ENCODE measurements at regions not wholly inside any gene's neighbourhood (a gene's known extent, or its start where the extent isn't known, plus 50 kb on each side); places are given as distances from the start of the nearest gene placed in this dataset.
"Not testable (repeated sequence)": the region's sequence is repeated elsewhere in the genome, so short reads cannot be mapped to it uniquely, and the experiment has no call there.

DNA sequence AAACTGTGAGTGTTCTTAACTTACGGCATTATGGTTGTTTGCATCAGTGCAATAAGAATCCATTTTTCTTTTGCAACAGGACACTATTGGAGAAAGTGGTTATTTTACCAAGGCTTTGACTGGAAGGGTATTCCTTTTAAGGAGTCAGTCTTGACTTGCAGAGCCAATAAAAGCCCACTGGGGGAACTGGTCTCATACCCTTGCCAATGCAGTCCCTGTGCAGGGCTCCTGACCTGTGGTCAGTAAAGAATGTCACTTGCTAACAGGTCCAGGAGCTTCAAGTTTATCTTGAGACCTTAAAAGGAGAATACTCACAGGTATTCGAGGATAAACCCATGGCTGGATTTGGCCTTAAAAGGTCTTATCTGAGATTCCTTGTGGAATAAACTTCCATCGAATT lies 227.8 kb upstream of the GBE1 start:
- Histone ChIP-seq H3K27ac (ENCODE audit: control insufficient read depth, insufficient read depth, low read length) (no peak overlapping the region), H3K9ac (ENCODE audit: control insufficient read depth, extremely low read depth, insufficient read depth, low read length) (no peak overlapping the region), H3K4me1 (ENCODE audit: control insufficient read depth, extremely low read depth, insufficient read depth, low read length) (no peaks in the 10 kb centered on the region), H4K20me1 (ENCODE audit: control insufficient read depth, extremely low read depth, insufficient read depth, low read length) (no peaks in the 10 kb centered on the region), H3K79me2 (ENCODE audit: control insufficient read depth, insufficient read depth, low read length) (no peaks in the 10 kb centered on the region), H3K9me1 (ENCODE audit: control insufficient read depth, extremely low read depth, insufficient read depth, low read length) (no peaks in the 10 kb centered on the region), H3K4me2 (ENCODE audit: control insufficient read depth, extremely low read depth, insufficient read depth, low read depth, low read length) (no peak overlapping the region), H3K27me3 (ENCODE audit: control insufficient read depth, extremely low read depth, insufficient read depth, low read length) (no peaks in the 10 kb centered on the region), H3K4me3 (ENCODE audit: control insufficient read depth in 2 of 3, extremely low read depth in 1 of 3, insufficient read depth in 2 of 3, low read depth in 1 of 3, low read length in 3 of 3) (no peak overlapping the region), H2AFZ (ENCODE audit: control insufficient read depth, low read length) (no peak overlapping the region), H3K36me3 (ENCODE audit: control insufficient read depth in 2 of 2, extremely low read depth in 1 of 2, insufficient read depth in 2 of 2, low read length in 2 of 2) (no peaks in the 10 kb centered on the region), H3K9me3 (ENCODE audit: control insufficient read depth, low read depth, low read length) (no peaks in the 10 kb centered on the region)
- TF ChIP-seq, protein P1, sequence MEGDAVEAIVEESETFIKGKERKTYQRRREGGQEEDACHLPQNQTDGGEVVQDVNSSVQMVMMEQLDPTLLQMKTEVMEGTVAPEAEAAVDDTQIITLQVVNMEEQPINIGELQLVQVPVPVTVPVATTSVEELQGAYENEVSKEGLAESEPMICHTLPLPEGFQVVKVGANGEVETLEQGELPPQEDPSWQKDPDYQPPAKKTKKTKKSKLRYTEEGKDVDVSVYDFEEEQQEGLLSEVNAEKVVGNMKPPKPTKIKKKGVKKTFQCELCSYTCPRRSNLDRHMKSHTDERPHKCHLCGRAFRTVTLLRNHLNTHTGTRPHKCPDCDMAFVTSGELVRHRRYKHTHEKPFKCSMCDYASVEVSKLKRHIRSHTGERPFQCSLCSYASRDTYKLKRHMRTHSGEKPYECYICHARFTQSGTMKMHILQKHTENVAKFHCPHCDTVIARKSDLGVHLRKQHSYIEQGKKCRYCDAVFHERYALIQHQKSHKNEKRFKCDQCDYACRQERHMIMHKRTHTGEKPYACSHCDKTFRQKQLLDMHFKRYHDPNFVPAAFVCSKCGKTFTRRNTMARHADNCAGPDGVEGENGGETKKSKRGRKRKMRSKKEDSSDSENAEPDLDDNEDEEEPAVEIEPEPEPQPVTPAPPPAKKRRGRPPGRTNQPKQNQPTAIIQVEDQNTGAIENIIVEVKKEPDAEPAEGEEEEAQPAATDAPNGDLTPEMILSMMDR (optimal IDR thresholded peaks at IDR 0.05 in 1 of 3, IDR thresholded peaks at IDR 0.05 in 1 of 3, conservative IDR thresholded peaks at IDR 0.05 in 1 of 3; ENCODE audit: extremely low read depth in 1 of 3, insufficient read depth in 2 of 3, low read length in 3 of 3), result no peak
- TF ChIP-seq EZH2 (IDR thresholded peaks at IDR 0.05; ENCODE audit: low read length), result no peak
- DNase-seq (ENCODE audit: low read depth, low spot score) (no peak), FAIRE-seq (no peak)
- dilution Hi-C loops (cut with MboI; ENCODE audit: extremely low pct_ligation_motif_present, low sequenced_read_pairs), result no loop called here

DNA sequence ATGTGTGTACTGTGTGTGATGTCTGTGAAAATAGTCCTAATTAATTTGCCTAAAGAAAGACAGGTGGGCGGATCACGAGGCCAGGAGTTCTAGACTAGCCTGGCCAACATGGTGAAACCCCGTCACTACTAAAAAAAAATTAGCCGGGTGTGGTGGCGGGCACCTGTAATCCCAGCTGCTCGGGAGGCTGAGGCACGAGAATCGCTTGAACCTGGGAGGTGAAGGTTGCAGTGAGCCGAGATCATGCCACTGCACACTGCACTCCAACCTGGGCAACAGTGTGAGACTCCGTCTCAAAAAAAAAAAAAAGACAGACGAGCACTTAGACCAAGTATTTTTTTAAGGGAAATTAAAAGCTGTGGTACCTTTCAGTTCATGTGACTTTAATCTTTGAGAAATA lies 226.0 kb upstream of the GBE1 start:
- FAIRE-seq; H3K9me1 ChIP-seq (ENCODE audit: control insufficient read depth, extremely low read depth, insufficient read depth, low read length); dilution Hi-C loops (cut with MboI; ENCODE audit: extremely low pct_ligation_motif_present, low sequenced_read_pairs); H4K20me1 ChIP-seq (ENCODE audit: control insufficient read depth, extremely low read depth, insufficient read depth, low read length); H3K4me3 ChIP-seq (ENCODE audit: control insufficient read depth in 2 of 3, extremely low read depth in 1 of 3, insufficient read depth in 2 of 3, low read depth in 1 of 3, low read length in 3 of 3); H3K4me1 ChIP-seq (ENCODE audit: control insufficient read depth, extremely low read depth, insufficient read depth, low read length); H3K36me3 ChIP-seq (ENCODE audit: control insufficient read depth in 2 of 2, extremely low read depth in 1 of 2, insufficient read depth in 2 of 2, low read length in 2 of 2); H3K9ac ChIP-seq (ENCODE audit: control insufficient read depth, extremely low read depth, insufficient read depth, low read length); H2AFZ ChIP-seq (ENCODE audit: control insufficient read depth, low read length); H3K27me3 ChIP-seq (ENCODE audit: control insufficient read depth, extremely low read depth, insufficient read depth, low read length); H3K4me2 ChIP-seq (ENCODE audit: control insufficient read depth, extremely low read depth, insufficient read depth, low read depth, low read length); H3K9me3 ChIP-seq (ENCODE audit: control insufficient read depth, low read depth, low read length); H3K27ac ChIP-seq (ENCODE audit: control insufficient read depth, insufficient read depth, low read length); DNase-seq (ENCODE audit: low read depth, low spot score); H3K79me2 ChIP-seq (ENCODE audit: control insufficient read depth, insufficient read depth, low read length): not testable (repeated sequence)

DNA sequence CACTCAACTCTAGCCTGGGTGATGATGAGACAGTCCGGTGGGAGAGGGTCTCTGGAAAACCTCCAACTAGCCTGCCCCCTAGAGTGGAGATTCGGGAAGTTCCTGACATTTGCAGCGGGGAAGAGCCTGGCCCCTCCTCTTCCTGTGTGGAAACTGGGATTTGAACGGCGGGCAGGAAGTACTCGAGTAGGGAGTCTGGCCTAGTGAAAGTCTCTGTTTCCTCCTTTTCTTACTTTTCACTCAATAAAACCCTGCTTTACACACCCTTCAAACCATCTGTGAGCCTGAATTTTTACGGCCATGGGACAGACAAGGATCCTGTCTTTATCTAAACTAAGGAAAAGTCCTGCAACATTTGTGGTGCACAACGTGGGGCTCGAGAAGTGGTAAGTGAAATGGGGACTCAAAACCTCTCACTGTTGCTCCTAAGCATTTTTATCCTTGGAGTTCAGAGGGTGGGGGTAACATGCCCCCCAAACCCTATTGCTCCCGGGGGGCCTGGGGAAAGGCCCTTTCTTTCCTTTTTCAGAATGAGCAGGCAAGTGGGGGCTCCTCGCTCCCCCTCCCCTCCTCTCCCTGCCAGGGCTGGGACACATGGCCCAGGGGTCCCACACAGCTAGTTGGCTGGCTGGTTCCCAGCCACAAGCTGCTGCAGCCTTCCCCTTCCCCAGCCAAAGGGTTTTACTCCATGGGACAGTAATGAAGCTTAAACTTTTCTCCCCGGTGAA lies 224.7 kb upstream of the GBE1 start:
- Histone ChIP-seq H3K9ac (ENCODE audit: control insufficient read depth, extremely low read depth, insufficient read depth, low read length) (no peak overlapping the region), H3K27ac (ENCODE audit: control insufficient read depth, insufficient read depth, low read length) (no peak overlapping the region), H3K4me2 (ENCODE audit: control insufficient read depth, extremely low read depth, insufficient read depth, low read depth, low read length) (no peak overlapping the region), H3K9me1 (ENCODE audit: control insufficient read depth, extremely low read depth, insufficient read depth, low read length) (no peaks in the 10 kb centered on the region), H3K9me3 (ENCODE audit: control insufficient read depth, low read depth, low read length) (no peaks in the 10 kb centered on the region), H3K27me3 (ENCODE audit: control insufficient read depth, extremely low read depth, insufficient read depth, low read length) (no peaks in the 10 kb centered on the region), H4K20me1 (ENCODE audit: control insufficient read depth, extremely low read depth, insufficient read depth, low read length) (no peaks in the 10 kb centered on the region), H3K4me3 (ENCODE audit: control insufficient read depth in 2 of 3, extremely low read depth in 1 of 3, insufficient read depth in 2 of 3, low read depth in 1 of 3, low read length in 3 of 3) (no peak overlapping the region), H3K79me2 (ENCODE audit: control insufficient read depth, insufficient read depth, low read length) (no peaks in the 10 kb centered on the region), H3K4me1 (ENCODE audit: control insufficient read depth, extremely low read depth, insufficient read depth, low read length) (no peaks in the 10 kb centered on the region), H3K36me3 (ENCODE audit: control insufficient read depth in 2 of 2, extremely low read depth in 1 of 2, insufficient read depth in 2 of 2, low read length in 2 of 2) (no peaks in the 10 kb centered on the region), H2AFZ (ENCODE audit: control insufficient read depth, low read length) (no peak overlapping the region)
- no peak for FAIRE-seq
- dilution Hi-C loops (cut with MboI; ENCODE audit: extremely low pct_ligation_motif_present, low sequenced_read_pairs), result no loop called here
- TF ChIP-seq, protein P1 (optimal IDR thresholded peaks at IDR 0.05 in 1 of 3, IDR thresholded peaks at IDR 0.05 in 1 of 3, conservative IDR thresholded peaks at IDR 0.05 in 1 of 3; ENCODE audit: extremely low read depth in 1 of 3, insufficient read depth in 2 of 3, low read length in 3 of 3), result no peak
- TF ChIP-seq EZH2 (IDR thresholded peaks at IDR 0.05; ENCODE audit: low read length), result no peak
- no peak for DNase-seq (ENCODE audit: low read depth, low spot score)

Measured in keratinocyte (primary cell).